Cardiac muscle cell (in vitro differentiated cells and primary cell): ENCODE measurements at regions not wholly inside any gene's neighbourhood (a gene's known extent, or its start where the extent isn't known, plus 50 kb on each side); places are given as distances from the start of the nearest gene placed in this dataset.
A peak's percentile ranks its signal among the peaks of the same experiment; 100 is the strongest.

ENCODE experiments used
- DNase-seq, 2 donors: peaks; one replicate each; pipeline versions ENCODE4 v3.0.0 to v3.0.0-alpha.2; 2010 to 2017; ENCODE audit warnings: low read depth in 1 of 2, low spot score in 1 of 2
- H3K27ac ChIP-seq: fragments of 200-600 bp; sonication (generic); 2 replicates; pipeline ENCODE4 v1.5.1; 2016
- H3K27me3 ChIP-seq: fragments of 200-600 bp; sonication (generic); 2 replicates; pipeline ENCODE4 v1.6.0; 2016; ENCODE audit warnings: control low read depth
- H3K36me3 ChIP-seq: fragments of 200-600 bp; sonication (generic); 2 replicates; pipeline ENCODE4 v1.5.1; 2016; ENCODE audit warnings: control low read depth
- H3K4me1 ChIP-seq: fragments of 200-600 bp; sonication (generic); 2 replicates; pipeline ENCODE4 v1.8.1; 2017; ENCODE audit warnings: low read depth, mild to moderate bottlenecking, mixed run types
- H3K4me3 ChIP-seq: fragments of 200-600 bp; sonication (generic); 2 replicates; pipeline ENCODE4 v1.5.1; 2016; ENCODE audit warnings: mild to moderate bottlenecking
- H3K9me3 ChIP-seq: fragments of 200-600 bp; sonication (generic); 2 replicates; pipeline ENCODE4 v1.5.1; 2017; ENCODE audit warnings: low read depth, mild to moderate bottlenecking, control low read depth
- TF ChIP-seq, protein P1 (sequence below): IDR thresholded peaks from 2 replicates; pipeline ENCODE4 v1.5.1; 2012; ENCODE audit warnings: low read depth, mild to moderate bottlenecking, low read length

DNA sequence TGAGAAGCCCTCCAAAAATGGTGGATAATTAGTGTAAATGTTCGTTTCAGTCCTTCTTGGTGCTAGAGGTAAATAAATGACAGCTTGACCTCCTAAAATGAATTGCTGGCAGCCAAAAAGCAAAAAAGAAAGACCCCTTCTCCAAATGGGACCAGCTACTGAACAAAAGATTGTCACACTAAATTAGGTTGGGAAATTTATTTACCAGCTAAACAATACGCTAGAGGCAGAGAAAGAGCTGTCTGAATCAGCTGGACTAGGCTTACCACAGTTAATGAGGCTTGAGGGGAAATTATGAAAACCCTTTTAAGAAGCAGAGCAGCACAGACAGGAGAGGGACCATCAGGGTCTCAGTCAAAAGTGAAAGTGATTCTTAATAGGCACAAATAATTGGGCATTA, 498.9 kb downstream of the SUCLA2 start:
- H3K4me1 ChIP-seq = no peaks in the 10 kb centered on the region
- H3K4me3 ChIP-seq = no peak overlapping the region
- DNase-seq = no peak
- no peaks in the 10 kb centered on the region for H3K27me3 ChIP-seq
- H3K9me3 ChIP-seq = no peaks in the 10 kb centered on the region
- TF ChIP-seq, protein P1, sequence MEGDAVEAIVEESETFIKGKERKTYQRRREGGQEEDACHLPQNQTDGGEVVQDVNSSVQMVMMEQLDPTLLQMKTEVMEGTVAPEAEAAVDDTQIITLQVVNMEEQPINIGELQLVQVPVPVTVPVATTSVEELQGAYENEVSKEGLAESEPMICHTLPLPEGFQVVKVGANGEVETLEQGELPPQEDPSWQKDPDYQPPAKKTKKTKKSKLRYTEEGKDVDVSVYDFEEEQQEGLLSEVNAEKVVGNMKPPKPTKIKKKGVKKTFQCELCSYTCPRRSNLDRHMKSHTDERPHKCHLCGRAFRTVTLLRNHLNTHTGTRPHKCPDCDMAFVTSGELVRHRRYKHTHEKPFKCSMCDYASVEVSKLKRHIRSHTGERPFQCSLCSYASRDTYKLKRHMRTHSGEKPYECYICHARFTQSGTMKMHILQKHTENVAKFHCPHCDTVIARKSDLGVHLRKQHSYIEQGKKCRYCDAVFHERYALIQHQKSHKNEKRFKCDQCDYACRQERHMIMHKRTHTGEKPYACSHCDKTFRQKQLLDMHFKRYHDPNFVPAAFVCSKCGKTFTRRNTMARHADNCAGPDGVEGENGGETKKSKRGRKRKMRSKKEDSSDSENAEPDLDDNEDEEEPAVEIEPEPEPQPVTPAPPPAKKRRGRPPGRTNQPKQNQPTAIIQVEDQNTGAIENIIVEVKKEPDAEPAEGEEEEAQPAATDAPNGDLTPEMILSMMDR = no peak
- H3K36me3 ChIP-seq = no peaks in the 10 kb centered on the region
- no peak overlapping the region for H3K27ac ChIP-seq

DNA sequence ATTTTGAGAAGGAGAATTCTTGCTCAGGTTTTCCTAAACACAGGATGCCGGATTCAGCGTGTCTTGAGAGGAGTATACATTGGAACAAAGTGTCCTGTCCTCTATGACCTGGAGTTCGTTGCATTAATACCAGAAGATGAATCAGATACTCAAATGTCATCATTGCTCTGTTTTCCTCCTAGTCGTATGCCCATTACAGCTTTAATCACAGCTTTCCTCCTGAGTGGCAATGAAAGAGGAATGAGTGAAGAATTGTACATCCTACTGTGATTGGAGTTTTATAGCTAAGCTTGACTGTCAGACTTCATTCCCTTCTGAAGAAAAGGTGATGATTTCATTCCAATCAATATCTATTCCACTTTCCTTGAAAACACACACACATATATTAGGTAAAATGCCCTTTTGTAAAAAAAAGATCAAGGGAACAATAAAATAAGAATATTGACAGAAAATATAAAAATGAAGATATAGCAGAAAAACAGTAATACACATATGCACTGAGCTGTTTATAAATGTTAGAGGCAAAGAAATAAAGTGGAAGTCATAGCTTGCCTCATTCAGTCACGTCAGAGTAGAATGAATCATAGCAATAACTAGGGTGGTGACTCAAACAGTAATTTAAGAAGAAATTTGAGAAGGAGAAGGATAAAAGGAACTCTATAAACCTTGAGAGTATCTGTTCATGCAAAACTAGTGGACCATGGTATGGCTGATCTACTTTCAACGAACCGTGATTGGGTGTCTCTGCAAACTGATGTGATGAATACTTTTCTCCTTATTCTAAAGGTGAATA, 501.5 kb downstream of the SUCLA2 start:
- DNase-seq = peak in 1 of 2 donors; percentile 71
- TF ChIP-seq, protein P1 = no peak
- Histone ChIP-seq H3K27ac (no peak overlapping the region), H3K9me3 (no peaks in the 10 kb centered on the region), H3K27me3 (no peaks in the 10 kb centered on the region), H3K36me3 (no peaks in the 10 kb centered on the region), H3K4me1 (no peaks in the 10 kb centered on the region), H3K4me3 (no peak overlapping the region)

DNA sequence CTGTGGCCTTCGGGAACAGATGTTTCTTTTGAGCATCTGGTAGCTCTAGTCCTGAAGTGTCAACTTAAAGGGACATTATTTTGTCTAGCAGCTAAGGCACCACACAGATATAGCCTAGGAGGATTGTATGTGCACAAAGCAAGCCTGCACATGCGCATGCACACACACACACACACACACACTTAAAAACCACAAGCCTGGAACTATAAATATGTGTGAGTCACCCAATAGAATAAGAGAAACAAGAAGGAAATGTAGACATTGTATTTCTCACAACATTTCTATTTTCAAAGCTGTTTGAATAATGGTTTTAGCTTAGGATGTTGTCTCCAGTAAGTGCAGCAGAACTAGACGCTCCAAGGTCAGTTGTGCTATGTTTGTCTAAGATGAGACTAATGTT, 516.5 kb downstream of the SUCLA2 start:
- TF ChIP-seq, protein P1 = no peak
- Histone ChIP-seq H3K9me3 (no peaks in the 10 kb centered on the region), H3K27me3 (no peaks in the 10 kb centered on the region), H3K27ac (no peak overlapping the region), H3K36me3 (no peaks in the 10 kb centered on the region), H3K4me3 (no peak overlapping the region), H3K4me1 (no peaks in the 10 kb centered on the region)
- DNase-seq = peak in 1 of 2 donors; percentile 45

DNA sequence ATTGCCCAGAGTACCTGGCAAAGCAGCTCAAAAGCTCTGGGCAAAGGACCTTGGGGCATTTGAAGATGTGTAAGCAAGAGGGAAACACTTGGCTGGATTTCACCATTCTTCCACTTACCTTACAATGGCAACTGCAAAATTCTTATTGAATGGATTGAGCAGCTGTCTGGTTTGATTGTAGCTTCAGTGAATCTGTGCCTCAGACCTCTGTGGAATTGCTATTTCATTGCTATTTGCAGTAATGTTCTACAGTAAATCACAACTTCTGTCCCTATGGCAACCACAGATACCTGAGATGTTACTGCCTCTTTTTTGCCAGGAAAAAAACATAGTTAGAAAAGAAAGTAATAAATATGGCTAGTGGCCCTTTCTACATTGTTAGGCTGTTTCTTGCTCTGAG, 519.5 kb downstream of the SUCLA2 start:
- no peaks in the 10 kb centered on the region for H3K36me3 ChIP-seq
- H3K27me3 ChIP-seq = no peaks in the 10 kb centered on the region
- H3K27ac ChIP-seq = no peak overlapping the region
- no peaks in the 10 kb centered on the region for H3K4me1 ChIP-seq
- H3K4me3 ChIP-seq = no peak overlapping the region
- no peaks in the 10 kb centered on the region for H3K9me3 ChIP-seq
- no peak for DNase-seq
- TF ChIP-seq, protein P1 = no peak

DNA sequence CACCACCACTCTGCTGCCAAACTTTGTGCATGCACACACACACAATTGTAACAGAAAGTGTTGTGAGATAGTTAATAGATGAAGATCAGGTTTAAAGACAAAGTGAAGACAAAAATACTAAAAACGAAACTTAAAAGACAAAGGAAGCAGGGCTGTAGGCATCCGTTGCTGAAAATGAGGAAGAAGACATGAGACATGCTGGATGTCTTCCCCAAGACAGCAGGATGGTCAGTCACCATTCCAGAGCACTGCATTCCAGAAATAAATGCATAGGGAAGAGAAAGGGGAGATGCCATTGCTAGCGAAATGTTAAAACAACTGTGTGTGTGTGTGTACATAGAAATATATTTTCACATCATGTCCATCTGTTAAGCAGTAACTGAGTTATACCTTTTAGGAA, 520.1 kb downstream of the SUCLA2 start:
- Histone ChIP-seq H3K9me3 (no peaks in the 10 kb centered on the region), H3K4me1 (no peaks in the 10 kb centered on the region), H3K27ac (no peak overlapping the region), H3K4me3 (no peak overlapping the region), H3K27me3 (no peaks in the 10 kb centered on the region), H3K36me3 (no peaks in the 10 kb centered on the region)
- no peak for DNase-seq
- TF ChIP-seq, protein P1 = no peak
